HEK293T (cell line): ENCODE measurements at regions not wholly inside any gene's neighbourhood (a gene's known extent, or its start where the extent isn't known, plus 50 kb on each side); places are given as distances from the start of the nearest gene placed in this dataset.

Experiments used
- CTCF ChIA-PET: fragments of 350-600 bp; formaldehyde crosslinking; extraction: SDS; loops from one replicate; lab custom pipeline; 2021; ENCODE audit warnings: antibody characterized with exemption, inconsistent platforms; lab: Yijun Ruan, JAX
- POLR2A ChIA-PET: fragments of 350-600 bp; formaldehyde crosslinking; extraction: SDS; loops from one replicate; lab custom pipeline; 2020; ENCODE audit warnings: antibody characterized with exemption, inconsistent platforms; lab: Yijun Ruan, JAX
- DNase-seq: peaks from one replicate; pipeline ENCODE4 v3.0.0; 2012; ENCODE audit warnings: mixed read lengths; ENCODE audit errors: extremely low spot score
- ARNT ChIP-seq: fragments of 450-650 bp; IDR thresholded peaks from 2 replicates; pipeline ENCODE4 v1.6.1; 2017; ENCODE audit warnings: mild to moderate bottlenecking
- BHLHE40 ChIP-seq: fragments of 450-650 bp; IDR thresholded peaks from 2 replicates; pipeline ENCODE4 v1.6.1; 2016; ENCODE audit warnings: mild to moderate bottlenecking, moderate library complexity, borderline replicate concordance
- CTBP1 ChIP-seq: fragments of 450-650 bp; IDR thresholded peaks from 2 replicates; pipeline ENCODE4 v1.6.1; 2016; ENCODE audit warnings: borderline replicate concordance
- ELF4 ChIP-seq: fragments of 450-650 bp; IDR thresholded peaks from 2 replicates; pipeline ENCODE4 v1.6.1; 2017; ENCODE audit warnings: antibody characterized with exemption
- FOXA1 ChIP-seq: fragments of 450-650 bp; IDR thresholded peaks from 2 replicates; pipeline ENCODE4 v1.6.1; 2016; ENCODE audit warnings: mild to moderate bottlenecking
- FOXK2 ChIP-seq: fragments of 450-650 bp; IDR thresholded peaks from 2 replicates; pipeline ENCODE4 v1.6.1; 2016; ENCODE audit warnings: mild to moderate bottlenecking
- FOXM1 ChIP-seq: fragments of 450-650 bp; IDR thresholded peaks from 2 replicates; pipeline ENCODE4 v1.6.1; 2017; ENCODE audit warnings: mild to moderate bottlenecking, borderline replicate concordance
- HDGF ChIP-seq: fragments of 450-650 bp; IDR thresholded peaks from 2 replicates; pipeline ENCODE4 v1.6.1; 2017; ENCODE audit warnings: antibody characterized with exemption, borderline replicate concordance
- L3MBTL2 ChIP-seq: fragments of 450-650 bp; conservative IDR thresholded peaks from 2 replicates; pipeline ENCODE4 v1.6.1; 2016; ENCODE audit warnings: mild to moderate bottlenecking
- LEF1 ChIP-seq: fragments of 450-650 bp; IDR thresholded peaks from 2 replicates; pipeline ENCODE4 v1.6.1; 2017; ENCODE audit warnings: mild to moderate bottlenecking, borderline replicate concordance
- NFRKB ChIP-seq: fragments of 450-650 bp; IDR thresholded peaks from 2 replicates; pipeline ENCODE4 v1.6.1; 2016; ENCODE audit warnings: mild to moderate bottlenecking, moderate library complexity
- SP1 ChIP-seq: fragments of 450-650 bp; IDR thresholded peaks from 2 replicates; pipeline ENCODE4 v1.6.1; 2017
- SUZ12 ChIP-seq: fragments of 450-650 bp; IDR thresholded peaks from 2 replicates; pipeline ENCODE4 v1.6.1; 2016; ENCODE audit warnings: mild to moderate bottlenecking
- TARDBP ChIP-seq: fragments of 450-650 bp; IDR thresholded peaks from 2 replicates; pipeline ENCODE4 v1.6.1; 2016
- ZNF384 ChIP-seq: fragments of 450-650 bp; IDR thresholded peaks from 2 replicates; pipeline ENCODE4 v1.6.1; 2016
- TF ChIP-seq, protein P1 (sequence below): fragments of 450-650 bp; IDR thresholded peaks from 2 replicates; pipeline ENCODE4 v1.6.1; 2016

DNA sequence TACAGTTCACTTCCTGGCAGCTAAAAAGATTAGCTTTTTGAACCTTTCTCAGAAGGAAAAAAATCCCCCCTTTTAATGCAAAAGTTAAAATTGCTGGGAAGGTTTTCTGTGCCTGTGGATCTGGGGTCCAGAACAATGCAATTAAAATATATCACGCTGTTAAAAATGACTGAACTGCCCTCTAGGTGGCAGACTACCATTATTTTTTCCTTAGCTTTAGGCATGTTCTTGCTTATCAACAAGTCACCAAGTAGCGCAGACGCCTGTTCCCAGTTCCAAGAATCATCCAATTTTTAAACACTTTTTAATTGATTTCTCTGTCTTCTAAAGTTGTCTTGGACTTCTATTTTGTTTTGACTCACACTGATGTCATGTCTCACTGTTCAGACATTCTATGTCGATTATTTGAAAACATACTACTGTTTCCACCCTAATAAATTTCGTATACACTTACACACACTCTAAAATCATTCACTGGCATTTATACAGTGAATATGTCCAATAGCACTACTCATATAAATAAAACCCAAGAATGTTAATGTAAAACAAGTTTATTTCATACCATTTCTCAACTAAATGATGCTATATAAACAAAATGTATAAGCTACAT lies 661.6 kb downstream of the RAPGEF2 start:
- ChIA-PET POLR2A (no interaction called here), CTCF (interaction anchor here (0.6 to 1.2 kb wide), 6 partner anchors 12 to 1607 kb away, joined by 3 to 4 read pairs (median 3); no protein-coding TSS in a partner anchor)
- DNase-seq = peak; percentile 49
- TF ChIP-seq ELF4 = no peak
- TF ChIP-seq SP1 = no peak
- TF ChIP-seq TARDBP = no peak
- no peak for TF ChIP-seq FOXK2
- no peak for TF ChIP-seq LEF1
- no peak for TF ChIP-seq ZNF384
- no peak for TF ChIP-seq ARNT
- no peak for TF ChIP-seq FOXA1

DNA sequence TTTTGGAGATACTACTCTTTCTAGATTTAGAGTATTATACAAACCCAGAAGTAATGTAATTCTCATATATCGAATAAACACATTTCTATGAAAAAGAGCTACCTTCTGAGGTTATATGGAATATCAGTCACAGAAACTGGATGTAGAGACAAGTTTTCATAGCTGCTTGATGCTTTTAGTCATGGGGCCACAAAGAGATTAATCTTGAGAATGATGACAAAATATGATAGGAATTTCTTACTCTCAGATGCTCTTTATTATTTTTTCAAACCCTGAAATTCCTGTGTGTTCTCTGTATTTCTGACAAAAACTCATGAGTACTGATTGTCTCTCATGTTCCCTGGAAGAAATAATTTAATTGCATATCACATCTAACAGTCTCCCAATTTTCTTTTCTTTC lies 662.5 kb downstream of the RAPGEF2 start:
- TF ChIP-seq, protein P1, sequence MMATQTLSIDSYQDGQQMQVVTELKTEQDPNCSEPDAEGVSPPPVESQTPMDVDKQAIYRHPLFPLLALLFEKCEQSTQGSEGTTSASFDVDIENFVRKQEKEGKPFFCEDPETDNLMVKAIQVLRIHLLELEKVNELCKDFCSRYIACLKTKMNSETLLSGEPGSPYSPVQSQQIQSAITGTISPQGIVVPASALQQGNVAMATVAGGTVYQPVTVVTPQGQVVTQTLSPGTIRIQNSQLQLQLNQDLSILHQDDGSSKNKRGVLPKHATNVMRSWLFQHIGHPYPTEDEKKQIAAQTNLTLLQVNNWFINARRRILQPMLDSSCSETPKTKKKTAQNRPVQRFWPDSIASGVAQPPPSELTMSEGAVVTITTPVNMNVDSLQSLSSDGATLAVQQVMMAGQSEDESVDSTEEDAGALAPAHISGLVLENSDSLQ = no peak
- TF ChIP-seq FOXK2 = no peak
- TF ChIP-seq L3MBTL2 = no peak
- no peak for TF ChIP-seq BHLHE40
- no peak for TF ChIP-seq FOXM1
- TF ChIP-seq ELF4 = no peak
- TF ChIP-seq SUZ12 = no peak
- no peak for TF ChIP-seq CTBP1
- no peak for TF ChIP-seq FOXA1
- TF ChIP-seq ARNT = no peak
- TF ChIP-seq ZNF384 = no peak
- no peak for TF ChIP-seq HDGF
- TF ChIP-seq LEF1 = no peak
- no peak for TF ChIP-seq TARDBP
- TF ChIP-seq NFRKB = no peak
- no peak for DNase-seq
- CTCF ChIA-PET = interaction anchor here (0.7 to 1.0 kb wide), 2 partner anchors 10 to 103 kb away, joined by 3 read pairs; no protein-coding TSS in a partner anchor
- POLR2A ChIA-PET = no interaction called here

DNA sequence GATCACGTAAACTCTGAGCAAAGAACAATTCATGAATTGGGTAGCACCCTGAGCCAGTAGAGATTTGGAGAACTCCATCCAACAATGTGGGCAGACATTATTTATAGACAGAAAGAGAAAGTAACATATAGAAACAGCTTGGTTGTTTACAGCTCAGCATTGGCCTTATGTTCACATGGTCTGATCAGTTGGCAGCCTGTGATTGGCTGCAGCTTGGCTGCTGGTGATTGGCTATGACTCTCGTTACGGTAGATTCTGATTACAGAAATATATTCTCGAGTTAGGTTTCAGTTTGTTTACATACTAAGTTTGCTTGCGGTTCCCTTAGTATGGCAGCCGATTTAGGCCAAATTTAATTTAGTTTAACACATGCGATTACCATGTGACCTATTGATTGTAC lies 663.4 kb downstream of the RAPGEF2 start:
- CTCF ChIA-PET = no interaction called here
- POLR2A ChIA-PET = no interaction called here
- no peak for DNase-seq

DNA sequence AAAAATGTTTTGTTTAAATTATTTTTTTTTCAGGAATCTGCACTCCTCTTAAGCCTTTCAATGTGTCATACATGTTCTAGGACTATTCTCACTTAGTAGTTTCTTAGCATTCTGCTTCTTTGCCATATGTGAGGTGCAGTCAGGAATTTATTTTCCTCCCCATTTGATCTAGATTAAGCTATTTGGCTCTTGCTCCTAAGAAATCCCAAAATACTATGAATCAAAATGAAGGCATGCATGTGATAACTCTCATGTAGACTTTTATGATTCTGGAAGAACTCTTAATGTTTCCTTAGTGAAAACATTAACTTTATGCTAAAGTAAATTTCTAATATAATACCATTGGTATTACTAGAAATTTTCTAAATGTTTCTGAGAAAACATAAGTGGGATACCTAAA lies 664.5 kb downstream of the RAPGEF2 start:
- TF ChIP-seq LEF1 = no peak
- TF ChIP-seq BHLHE40 = no peak
- TF ChIP-seq FOXK2 = no peak
- no peak for TF ChIP-seq ELF4
- TF ChIP-seq, protein P1 = no peak
- no peak for TF ChIP-seq SP1
- ChIA-PET CTCF (no interaction called here), POLR2A (no interaction called here)
- no peak for DNase-seq

More for the DNA sequence above, 663.4 kb downstream of the RAPGEF2 start:
- TF ChIP-seq ZNF384 (no peak), HDGF (no peak), CTBP1 (no peak), FOXA1 (no peak), SP1 (no peak), FOXM1 (no peak), L3MBTL2 (no peak), BHLHE40 (no peak), LEF1 (no peak), ARNT (no peak), FOXK2 (no peak), SUZ12 (no peak), TARDBP (no peak), ELF4 (no peak)
- TF ChIP-seq, protein P1 = no peak

DNA sequence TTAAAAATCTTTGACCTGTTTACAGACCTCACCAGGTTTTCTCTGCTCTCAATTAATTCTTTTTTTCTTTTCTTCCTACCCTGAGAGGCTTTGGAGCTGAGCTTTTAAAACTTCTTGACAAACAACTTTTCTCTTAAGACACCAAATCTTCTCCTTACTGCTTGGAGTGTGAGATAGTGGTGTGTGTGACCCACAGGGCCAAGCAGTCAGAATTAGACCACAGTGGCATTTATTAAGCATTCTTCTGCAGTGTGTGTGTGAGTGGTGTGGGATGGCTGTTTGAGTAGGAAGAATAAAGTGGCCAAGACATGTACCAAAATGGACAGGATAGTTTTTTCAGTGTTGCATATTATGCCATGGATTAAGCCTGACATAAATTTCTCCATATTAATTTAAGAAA lies 665.1 kb downstream of the RAPGEF2 start:
- POLR2A ChIA-PET = no interaction called here
- no peak for TF ChIP-seq SP1
- TF ChIP-seq NFRKB = no peak
- DNase-seq = no peak

DNA sequence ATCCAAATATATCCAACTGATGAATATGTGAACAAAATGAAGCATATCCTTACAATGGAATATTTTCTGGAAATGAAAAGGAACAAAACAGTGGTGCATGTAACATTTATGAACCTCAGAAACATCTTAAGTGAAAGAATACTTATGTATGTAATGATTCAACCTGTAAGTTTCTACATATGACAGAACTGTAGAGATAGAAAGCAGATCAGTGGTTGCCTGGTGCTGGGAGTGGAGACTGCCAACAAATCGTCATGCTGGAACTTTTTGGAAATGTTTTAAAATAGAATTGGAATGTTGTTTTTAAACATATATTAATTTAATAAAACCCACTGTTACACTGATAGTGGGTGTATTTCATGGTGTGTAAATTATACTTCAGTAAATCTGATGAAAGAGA lies 667.5 kb downstream of the RAPGEF2 start:
- DNase-seq = no peak
- ChIA-PET POLR2A (no interaction called here), CTCF (no interaction called here)
- TF ChIP-seq ELF4 (no peak), FOXA1 (no peak), ZNF384 (no peak), HDGF (no peak), FOXM1 (no peak), SP1 (no peak), NFRKB (no peak), TARDBP (no peak), SUZ12 (no peak), CTBP1 (no peak), BHLHE40 (no peak), FOXK2 (no peak), ARNT (no peak), L3MBTL2 (no peak), LEF1 (no peak)
- TF ChIP-seq, protein P1 = no peak

More for the DNA sequence above, 665.1 kb downstream of the RAPGEF2 start:
- CTCF ChIA-PET = no interaction called here
